ENCODE measurements at regions not wholly inside any gene's neighbourhood (a gene's known extent, or its start where the extent isn't known, plus 50 kb on each side); places are given as distances from the start of the nearest gene placed in this dataset.
A peak's percentile ranks its signal among the peaks of the same experiment; 100 is the strongest.

DNA sequence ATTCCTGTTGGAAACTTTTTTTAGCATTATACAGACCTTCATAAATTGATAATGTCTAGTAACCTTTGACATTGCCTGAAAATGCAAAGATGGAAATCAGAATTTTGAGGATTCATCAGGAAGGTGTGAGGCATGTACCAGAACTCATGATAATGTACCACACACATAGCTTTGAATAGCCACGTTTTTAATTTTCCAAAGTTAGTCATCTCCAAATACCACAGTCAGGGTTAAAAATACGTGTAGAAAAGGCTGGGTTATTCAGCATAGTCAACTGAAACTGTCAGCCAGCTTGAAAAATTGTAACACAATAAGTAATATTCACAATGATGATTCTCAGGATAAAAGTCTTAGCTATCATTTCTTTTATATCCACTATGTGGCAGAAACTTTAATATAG is 102.0 kb upstream of the THRB start:
- no peak for DNase-seq (ENCODE audit: low spot score)

DNA sequence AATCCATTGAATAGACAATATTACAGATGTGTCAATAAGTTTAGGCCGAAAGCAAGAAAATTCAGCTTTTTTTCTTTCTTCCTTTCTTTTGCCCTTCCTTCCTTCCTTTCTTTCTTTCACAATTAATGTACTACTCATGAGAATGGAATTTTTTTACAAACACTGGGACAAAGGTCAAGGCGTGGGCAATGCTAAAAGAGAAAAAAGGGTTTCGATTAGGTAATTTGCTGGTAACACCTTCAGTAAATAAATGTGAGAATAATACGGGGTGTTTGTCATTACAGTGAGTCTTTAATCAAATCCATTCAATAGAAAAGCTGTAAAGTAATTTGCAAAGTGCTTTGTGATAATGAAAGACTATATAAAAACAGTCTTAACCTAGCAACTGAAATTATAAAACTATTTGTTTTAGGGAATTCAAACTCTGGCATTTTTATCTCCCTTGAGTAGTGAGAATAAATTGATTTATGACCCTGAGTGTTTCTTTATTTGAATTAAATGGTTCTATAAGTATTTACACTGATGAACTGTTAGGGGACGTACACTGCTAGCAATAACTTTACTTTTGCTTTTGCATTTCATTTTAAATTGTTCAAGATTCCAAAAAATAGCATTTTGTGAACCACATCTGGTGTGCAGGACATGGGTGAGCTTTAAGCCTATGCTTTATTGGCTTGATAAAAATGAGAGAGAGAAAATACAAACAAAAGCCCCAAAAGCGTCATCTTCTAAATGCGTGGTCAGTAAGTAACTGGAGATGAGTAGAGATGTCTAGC is 104.2 kb upstream of the THRB start:
- DNase-seq (ENCODE audit: low spot score): no peak

DNA sequence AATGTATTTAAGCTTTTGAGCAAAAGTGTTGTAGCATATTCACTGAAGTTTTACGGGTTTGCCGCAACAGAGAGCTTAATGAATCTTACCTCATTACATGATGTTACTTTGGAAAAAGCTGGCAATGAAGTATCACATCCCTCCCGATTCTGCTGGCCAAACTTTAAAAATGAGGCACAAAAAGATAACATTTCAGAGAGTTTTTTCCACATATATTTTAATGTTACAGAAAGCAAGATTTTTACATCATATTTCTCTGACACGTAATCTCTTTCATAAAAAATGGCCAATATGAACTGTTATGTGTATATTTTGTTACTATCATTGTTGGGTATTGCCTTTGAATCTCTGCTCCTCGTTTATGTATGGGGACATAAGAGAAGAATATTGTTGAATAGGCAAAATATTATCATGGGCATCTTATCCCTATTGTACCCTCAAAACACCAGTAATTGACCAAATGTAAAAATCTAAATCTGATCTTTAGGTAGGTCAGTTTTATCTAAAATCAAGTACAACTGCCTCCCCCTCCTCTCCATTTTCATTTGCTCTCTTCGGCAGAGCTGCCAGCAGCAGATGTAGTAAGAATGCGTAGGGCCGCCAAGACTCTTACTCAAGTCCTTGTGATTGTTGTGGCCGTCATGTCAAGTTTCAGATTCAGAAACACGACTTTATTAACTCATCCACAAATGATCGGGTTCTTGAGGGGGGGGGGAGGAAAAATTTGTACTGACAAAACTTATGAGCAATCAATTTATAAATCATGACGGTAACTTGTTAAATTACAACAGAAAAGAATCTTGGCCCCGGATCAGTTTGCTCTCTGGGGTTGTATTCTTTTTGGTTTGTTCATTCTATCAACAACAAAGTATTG is 106.7 kb upstream of the THRB start:
- no peak for DNase-seq (ENCODE audit: low spot score)

DNA sequence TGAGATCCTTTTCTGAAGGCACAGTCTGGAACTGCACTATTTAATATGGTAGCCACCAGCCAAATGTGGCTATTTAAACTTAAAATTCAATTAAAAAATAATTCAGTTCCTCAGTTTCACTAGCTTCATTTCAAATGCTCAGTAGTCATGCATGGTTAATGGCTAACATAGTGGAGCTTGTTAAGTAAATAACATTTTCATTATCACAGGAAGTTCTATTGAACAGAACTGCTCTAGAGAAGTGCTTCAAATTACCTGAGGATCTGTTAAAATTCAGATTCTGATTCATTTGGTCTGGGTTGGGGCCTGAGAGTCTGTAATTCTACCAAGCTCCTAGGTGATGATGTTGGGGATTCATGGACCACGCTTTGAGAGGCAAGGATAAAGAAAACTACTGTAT is 109.6 kb upstream of the THRB start:
- DNase-seq (ENCODE audit: low spot score): no peak

DNA sequence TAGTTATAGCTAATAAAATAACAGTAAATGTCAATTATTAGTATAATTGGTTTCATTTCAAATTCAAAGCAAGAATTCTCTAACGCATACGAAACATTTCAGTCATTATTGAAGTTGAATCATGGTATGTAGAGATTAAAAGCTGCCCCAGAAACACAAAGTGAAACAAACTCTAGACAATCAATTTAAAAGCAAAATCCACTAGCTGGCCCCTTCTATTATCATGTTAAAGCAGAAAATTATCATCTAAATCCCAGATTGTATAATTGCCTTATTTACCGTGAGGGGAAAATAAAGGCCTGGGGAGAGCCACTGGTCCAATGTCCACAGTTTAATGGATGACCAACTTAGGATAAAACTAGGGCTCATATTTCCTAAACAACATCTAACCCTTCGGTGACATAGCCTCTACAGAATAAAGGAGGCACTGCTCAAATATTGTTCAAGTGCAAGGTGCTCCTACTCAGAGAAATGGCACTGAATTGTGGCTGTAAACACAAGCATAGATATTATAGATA is 110.9 kb upstream of the THRB start:
- no peak for DNase-seq (ENCODE audit: low spot score)

DNA sequence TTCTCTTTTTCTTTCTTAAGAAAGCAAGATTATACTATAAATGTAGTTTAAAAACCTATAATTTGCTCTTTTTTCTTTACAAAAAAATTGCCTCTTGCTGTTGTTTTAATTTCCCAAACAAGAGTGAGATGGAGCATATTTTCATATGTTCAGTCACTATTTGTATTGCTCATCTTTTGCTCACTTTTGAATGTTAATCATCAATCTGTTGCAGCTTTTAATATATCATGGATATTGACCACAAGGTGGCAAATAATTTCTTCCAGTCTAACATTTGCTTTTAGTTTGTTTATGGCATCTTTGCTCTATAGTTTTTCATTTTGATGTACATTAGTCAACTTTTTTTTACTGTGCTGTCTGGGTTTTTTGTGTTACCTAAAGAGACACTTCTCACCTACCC is 112.6 kb upstream of the THRB start:
- no peak for DNase-seq (ENCODE audit: low spot score)

DNA sequence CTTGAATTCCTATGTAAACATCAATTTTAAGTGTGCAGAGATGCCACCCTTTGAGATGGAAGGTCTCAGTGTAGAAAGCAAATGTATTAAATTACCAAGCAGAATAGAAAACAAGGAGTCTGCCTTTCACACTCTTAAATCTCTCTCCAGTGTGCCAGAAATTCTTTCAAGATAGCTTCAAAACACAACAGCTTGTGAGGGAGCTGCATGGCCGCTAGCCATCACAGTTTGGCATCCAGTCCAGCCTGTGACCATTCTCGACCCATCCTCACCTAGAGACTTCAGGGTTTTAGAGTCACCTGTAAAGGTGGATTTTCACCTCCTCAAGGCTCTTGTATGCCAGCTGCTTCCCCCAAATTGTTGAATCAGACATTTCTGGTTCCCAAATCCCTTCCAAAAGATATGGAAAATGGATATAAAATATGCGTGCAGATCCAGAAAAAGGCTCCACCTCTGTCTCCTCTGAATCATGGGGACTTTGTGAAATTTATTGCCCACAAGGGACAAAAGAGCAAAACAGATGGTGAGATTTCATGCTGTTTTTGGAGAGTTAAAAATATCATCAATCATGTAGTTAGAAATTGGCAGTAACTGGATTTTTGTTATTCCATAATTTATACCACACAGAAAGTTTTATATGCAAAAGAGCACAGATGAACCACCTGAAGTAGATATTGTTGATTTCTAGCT is 114.2 kb upstream of the THRB start:
- no peak for DNase-seq (ENCODE audit: low spot score)

DNA sequence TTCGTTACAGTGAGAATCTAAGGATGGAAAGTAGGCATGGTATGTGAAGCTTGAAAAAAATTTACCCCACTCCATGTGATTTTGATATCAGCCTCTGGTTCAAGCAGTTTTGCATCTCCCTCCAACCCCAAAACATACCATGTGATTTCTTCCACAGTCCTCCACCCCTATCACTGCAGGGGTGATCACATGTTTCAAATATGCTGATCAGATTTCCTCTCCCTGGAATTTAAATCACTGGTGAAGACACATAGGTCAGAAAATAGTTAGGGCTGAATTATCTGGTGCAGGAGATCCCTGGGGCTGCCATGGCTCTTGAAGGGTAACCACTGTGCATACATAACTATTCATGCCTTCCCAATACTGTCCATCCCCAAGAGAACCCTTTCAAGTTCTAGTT is 119.7 kb upstream of the THRB start:
- DNase-seq (ENCODE audit: low spot score): no peak

DNA sequence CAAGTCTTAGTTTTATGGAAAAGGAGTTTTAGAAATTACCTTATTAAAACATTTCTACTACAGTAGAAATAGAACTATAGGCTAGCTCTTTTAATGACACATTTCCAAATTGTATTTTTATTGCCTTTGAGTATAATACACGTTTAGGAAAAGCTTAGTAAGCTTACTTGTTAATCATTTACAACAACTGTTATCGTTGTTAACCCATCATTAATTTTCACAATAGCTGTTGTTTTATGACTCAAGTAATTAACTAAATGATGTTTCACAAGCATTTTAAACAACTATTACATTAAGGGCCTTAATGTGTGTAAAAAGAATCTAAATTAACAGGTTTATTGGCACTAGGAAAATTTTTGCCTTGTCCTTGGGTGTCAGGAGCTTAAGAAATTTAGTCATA is 120.5 kb upstream of the THRB start:
- DNase-seq (ENCODE audit: low spot score): no peak

DNA sequence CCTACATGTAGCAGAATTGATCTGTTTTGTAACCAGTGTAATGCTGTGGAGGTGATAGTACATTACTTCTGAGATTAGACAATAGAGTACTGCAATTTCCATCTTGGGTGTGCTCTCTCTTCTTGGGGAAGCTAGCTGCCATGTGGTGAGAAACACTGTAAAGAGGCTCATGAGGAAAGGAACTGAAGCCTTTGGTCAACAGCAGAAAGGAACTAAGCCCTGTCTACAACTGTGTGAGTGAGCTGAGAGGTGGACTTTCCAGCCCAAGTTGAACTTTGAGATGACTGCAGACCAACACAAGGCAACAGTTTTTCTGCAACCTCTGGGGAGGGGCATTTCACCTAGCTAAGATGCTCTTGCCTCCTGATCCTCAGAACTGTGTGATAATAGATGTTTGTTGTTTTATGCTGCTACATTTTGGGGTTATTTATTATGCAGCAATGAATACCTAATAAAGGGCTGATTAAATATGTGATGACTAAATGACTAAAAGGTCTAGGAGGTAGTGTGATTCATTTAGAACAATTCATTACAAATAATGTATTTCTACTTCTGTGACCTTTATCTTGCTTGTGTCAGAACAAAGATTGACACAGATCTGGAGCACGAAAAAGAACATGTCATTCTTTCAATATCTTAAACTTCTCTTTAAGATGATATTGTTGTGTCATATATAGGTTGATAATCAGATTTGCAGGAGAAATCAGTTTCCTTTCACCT is 121.6 kb upstream of the THRB start:
- DNase-seq (ENCODE audit: low spot score): no peak

DNA sequence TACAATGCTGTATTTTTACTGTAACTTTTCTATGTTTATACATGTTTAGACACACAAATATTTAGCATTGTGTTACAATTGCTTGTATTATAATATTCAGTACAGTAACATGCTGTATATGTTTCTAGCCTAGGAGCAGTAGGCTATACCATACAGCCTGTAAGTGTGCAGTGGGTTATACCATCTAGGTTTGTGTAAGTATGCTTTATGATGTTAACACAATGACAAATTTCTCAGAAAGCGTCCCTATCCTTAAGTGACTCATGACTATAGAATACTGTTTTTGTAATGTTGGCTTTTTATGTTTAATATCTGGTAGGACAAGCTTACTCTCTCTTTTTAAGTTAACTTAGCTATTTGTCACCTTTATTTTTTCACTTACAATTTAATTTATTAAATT is 127.5 kb upstream of the THRB start:
- DNase-seq (ENCODE audit: low spot score): no peak

DNA sequence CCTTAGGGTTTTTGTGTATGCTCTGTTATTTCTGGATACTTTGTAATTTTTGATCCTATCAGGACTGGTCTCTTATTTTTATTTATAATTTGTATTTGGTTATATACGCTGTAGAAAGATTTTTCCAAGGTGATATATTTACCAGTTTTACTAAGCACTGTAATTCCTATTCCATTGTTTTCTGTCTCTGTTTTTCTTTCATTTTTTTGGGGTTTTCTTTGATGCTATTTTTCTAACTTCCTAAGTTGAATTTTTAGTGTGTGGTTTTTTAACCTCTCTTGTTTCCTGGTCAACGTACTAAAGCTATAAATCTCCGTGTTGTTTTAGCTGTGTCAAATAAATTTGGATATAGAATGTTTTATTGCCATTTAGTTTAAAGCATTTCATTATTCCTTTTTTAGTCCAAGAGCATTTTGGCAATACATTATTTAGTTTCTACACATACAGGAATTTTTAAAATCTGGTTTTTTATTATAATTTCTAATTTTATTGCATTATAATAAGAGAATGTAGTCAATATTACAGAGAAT is 128.1 kb upstream of the THRB start:
- no peak for DNase-seq (ENCODE audit: low spot score)

DNA sequence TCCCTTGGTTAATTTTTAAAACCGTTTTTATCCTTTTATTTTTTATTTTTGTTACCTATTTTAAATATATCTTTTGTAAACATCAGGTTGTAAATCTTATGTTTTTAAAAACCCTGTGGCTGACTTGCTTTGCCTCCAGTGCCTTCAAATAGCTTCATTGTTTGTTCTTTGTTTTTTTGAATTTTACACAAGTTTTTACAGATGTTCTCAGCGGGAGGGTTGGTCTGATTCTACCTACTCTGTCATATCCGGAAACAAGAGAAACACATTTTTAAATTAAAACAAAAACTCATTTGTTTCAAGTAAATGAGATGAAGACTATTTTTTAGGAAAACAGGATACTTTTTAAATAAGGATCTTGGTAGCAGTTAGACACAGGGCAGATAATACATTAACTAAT is 129.0 kb upstream of the THRB start:
- DNase-seq (ENCODE audit: low spot score): no peak

DNA sequence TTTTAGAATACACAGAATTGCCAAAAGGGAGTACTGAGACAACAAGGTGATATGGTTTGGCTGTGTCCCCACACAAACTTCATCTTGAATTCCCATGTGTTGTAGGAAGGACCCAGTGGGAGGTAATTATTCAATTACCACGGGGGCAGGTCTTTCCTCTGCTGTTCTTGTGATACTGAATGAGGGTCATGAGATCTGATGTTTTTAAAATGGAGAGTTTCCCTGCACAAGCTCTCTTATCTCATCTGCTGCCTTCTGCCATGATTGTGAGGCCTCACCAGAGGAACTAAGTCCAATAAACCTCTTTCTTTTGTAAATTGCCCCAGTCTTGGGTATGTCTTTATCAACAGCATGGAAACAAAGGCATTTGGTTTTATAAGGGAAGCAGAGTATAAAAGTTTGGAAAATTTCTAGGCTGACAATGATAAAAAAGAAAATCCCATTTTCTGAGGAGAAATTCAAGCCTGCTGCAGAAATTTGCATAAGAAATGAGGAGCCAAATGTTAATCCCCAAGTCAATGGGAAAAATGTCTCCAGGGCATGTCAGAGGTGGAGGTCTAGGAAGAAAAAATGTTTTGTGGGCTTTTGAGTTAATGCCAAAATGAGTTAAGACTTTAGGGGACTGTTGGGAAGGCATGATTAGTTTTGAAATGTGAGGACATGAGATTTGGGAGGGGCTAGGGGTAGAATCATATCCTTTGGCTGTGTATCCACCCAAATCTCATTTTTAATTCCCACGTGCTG is 130.5 kb upstream of the THRB start:
- no peak for DNase-seq (ENCODE audit: low spot score)

DNA sequence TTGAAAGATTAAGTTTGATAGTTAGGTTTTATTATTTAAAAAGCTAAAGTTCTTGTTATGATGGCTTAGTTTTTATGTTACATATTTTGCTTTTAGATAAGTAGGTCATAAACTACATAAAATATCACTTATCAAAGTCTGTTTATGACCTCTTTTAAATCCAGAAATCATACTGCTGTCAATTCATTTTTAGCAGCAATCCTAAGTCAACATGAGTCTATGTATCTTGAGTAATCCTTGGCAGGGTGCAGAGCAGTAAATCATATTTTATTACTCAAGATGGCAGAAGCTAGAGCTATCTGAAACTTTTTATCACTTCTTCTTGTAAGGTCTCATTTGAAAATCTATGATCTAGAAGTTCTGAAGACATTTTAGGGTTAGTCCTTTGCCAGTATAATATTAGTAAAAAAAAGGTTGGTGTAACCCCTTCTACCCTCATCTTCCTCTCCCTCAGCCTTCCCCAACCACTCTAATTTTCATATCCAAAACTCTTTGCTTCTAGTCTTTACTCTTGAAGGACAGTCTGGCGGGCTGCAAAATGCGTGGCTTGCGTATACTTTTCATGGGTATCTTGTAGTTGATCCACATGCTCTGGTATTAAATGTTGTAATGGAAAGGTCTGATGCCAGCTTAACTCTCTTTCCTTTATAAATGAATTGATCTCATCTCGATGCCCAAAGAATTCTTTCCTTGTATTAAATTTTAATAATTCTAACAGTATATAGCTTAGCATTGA is 134.0 kb upstream of the THRB start:
- no peak for DNase-seq (ENCODE audit: low spot score)

DNA sequence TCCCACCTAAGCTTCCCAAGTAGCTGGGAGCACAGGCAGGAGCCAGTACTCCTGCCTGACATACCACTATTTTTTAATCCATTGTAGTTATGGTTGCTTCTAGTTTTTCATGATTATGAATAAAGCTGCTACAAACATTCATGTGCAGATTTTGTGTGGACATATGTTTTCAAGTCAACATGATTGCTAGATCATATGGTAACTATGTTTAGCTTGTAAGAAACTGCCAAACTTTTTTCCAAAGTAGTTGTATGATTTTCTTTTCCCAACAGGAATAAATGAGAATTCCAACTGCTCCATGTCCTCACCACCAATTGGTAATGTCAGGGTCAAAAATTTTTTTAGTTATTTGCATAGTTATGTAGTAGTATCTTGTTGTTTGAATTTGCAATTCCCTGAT is 136.8 kb upstream of the THRB start:
- DNase-seq (ENCODE audit: low spot score): no peak

DNA sequence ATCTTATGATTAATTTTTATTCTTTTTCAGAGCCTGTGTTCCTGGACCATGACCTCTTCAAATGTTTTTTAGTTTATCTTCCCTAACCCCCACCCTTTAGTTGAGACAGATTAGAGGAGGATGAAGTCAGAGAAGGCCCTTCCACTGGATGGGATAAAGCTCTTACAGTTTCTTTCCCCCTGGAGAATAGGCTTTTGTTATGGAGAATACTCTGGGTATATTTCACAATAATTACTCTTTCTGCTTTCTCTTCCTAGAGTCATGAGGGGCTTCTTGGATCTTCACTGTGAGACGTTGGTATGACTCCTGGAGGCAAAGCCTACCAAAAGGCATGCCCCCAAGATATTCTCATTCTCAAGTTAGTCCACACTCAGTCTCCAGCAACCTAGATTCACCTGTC is 144.4 kb upstream of the THRB start:
- no peak for DNase-seq (ENCODE audit: low spot score)

DNA sequence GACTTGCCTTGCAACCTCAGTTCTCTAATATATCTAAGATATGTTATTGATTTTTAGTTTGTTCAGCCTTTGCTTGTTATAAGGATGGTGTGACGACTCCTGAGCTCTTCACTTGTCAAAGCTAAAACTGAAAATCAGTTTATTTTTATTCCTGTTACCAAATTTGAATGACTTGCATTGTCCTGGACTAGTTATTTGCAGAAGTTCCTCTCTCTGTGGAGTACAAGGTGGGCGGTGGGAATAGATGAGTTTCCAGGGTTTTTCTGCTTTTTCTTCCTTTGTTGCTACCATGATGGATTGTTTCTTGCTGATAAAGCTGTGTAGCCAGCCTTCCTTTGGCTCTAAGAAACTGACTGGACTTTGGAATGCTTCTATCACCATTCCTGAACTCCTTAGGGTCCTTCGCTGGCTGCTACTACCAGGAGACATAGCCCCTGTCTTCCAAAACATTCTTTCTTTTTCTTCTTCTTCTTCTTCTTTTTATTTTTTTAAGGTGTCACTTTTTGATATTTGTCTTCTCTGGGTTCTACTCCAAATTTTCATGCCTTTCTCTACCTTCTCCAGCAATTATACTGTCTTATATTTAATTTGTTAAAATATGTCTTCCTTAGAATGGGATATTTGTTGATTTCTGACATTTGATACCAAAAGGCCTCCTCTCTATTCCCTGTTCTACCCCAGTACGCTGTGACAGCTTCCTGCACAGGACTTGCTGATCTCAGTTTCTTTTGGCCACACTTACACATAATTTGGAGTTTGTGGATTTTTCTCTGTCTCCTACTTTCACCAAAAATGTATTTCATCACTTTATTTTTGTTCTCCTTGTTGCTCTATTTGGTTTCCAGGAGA is 145.1 kb upstream of the THRB start:
- no peak for DNase-seq (ENCODE audit: low spot score)

DNA sequence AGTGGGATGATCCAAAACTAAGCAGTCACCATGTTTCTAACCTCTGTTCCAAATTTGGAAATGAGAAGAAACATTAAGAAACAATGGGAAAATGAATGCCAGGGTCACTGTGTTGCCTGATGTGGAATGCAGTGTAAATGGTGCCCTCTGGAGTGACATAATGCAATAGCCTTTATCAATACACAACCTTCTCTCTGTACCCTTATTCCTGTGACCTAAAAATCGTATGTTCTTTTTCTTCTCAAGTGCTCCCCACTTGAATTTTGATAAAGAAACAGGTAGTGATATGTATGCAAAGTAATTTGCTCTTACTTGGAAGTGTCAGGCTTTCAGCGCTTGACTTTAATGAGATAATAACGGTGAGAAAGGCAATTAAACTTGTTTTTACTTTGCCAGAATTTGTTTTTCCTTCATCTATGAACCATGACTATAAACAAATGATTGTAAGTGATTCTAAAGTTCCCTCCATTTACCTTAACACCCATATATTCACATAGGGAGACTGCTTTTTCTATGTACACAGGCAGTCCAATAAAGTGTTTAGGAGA is 145.8 kb upstream of the THRB start:
- peak; percentile 68 for DNase-seq (ENCODE audit: low spot score)
